Endothelial cell of umbilical vein (primary cell): ENCODE measurements at regions not wholly inside any gene's neighbourhood (a gene's known extent, or its start where the extent isn't known, plus 50 kb on each side); places are given as distances from the start of the nearest gene placed in this dataset.

ENCODE experiments used
- BruUV-seq: library from RNA; stranded (reverse); fragments of 400-500 nt; replicated peaks from 2 replicates; lab custom pipeline; 2021; lab: Mats Ljungman, UMichigan
- CTCF ChIA-PET: fragments of 300-600, 350-600 bp; sonication (Branson Sonifier 250); formaldehyde crosslinking; loops from one replicate; lab custom pipeline; 2021; ENCODE audit warnings: antibody characterized with exemption, inconsistent platforms; lab: Charles Lee
- POLR2A ChIA-PET: fragments of 300-600, 350-600 bp; sonication (Branson Sonifier 250); formaldehyde crosslinking; loops from one replicate; lab custom pipeline; 2021; ENCODE audit warnings: antibody characterized with exemption, inconsistent platforms; lab: Charles Lee
- DNase-seq: peaks from one replicate; pipeline ENCODE4 v3.0.0-alpha.2; 2011; ENCODE audit warnings: low read depth, low spot score
- FAIRE-seq: peaks from 2 replicates; lab custom pipeline; 2011; peaks lifted over from hg19 to GRCh38; lab: Jason Lieb, UNC
- H2AFZ ChIP-seq: 2 replicates; pipeline ENCODE4 v1.6.0; 2012; ENCODE audit warnings: low read depth, low read length, control low read depth, inconsistent platforms
- H3K27ac ChIP-seq: 2 replicates; pipeline ENCODE4 v1.5.1; 2011; ENCODE audit warnings: low read depth, mild to moderate bottlenecking, control low read depth, low read length, moderate library complexity; ENCODE audit not compliant: insufficient read depth
- H3K27me3 ChIP-seq, 2 experiments: 2 replicates each; pipeline versions ENCODE4 v1.6.0 to v1.6.1; 2011; ENCODE audit warnings: low read length in 2 of 2, mixed read lengths in 1 of 2; ENCODE audit not compliant: control insufficient read depth in 2 of 2, insufficient read depth in 2 of 2
- H3K36me3 ChIP-seq, 2 experiments: 2 replicates in 1 of 2; 3 replicates in 1 of 2; pipeline ENCODE4 v1.5.1; 2011; ENCODE audit warnings: low read length in 2 of 2, mild to moderate bottlenecking in 1 of 2, moderate library complexity in 1 of 2; ENCODE audit not compliant: control insufficient read depth in 2 of 2, insufficient read depth in 2 of 2; ENCODE audit errors: extremely low read depth in 1 of 2
- H3K4me1 ChIP-seq: 3 replicates; pipeline ENCODE4 v1.5.1; 2011; ENCODE audit warnings: mild to moderate bottlenecking, low read length; ENCODE audit not compliant: control insufficient read depth, insufficient read depth; ENCODE audit errors: extremely low read depth
- H3K4me2 ChIP-seq: 2 replicates; pipeline ENCODE4 v1.6.1; 2011; ENCODE audit warnings: low read length, control low read depth, mixed read lengths; ENCODE audit not compliant: insufficient read depth
- H3K4me3 ChIP-seq, 3 experiments: fragments of 200-600 bp in 1 of 3; sonication (generic), shearing (Covaris generic) in 1 of 3; replicated peaks in 1 of 3; 2 replicates each; pipeline ENCODE4 v1.5.1; 2011 to 2016; ENCODE audit warnings: control low read depth in 3 of 3, low read length in 3 of 3, mild to moderate bottlenecking in 2 of 3, inconsistent platforms in 1 of 3, low read depth in 1 of 3, moderate library complexity in 1 of 3; ENCODE audit not compliant: insufficient read depth in 1 of 3
- H3K79me2 ChIP-seq: 2 replicates; pipeline ENCODE4 v1.6.0; 2012; ENCODE audit warnings: low read length, inconsistent platforms; ENCODE audit not compliant: control insufficient read depth, insufficient read depth
- H3K9ac ChIP-seq: replicated peaks from 2 replicates; pipeline ENCODE3; 2011; ENCODE audit warnings: low read length, control low read depth; ENCODE audit not compliant: insufficient read depth; ENCODE audit errors: extremely low read depth
- H3K9me1 ChIP-seq: replicated peaks from 3 replicates; pipeline ENCODE4 v1.6.0; 2011; ENCODE audit warnings: mild to moderate bottlenecking, low read length; ENCODE audit not compliant: control insufficient read depth, insufficient read depth; ENCODE audit errors: extremely low read depth
- H3K9me3 ChIP-seq: replicated peaks from 2 replicates; pipeline ENCODE4 v1.5.1; 2012; ENCODE audit warnings: low read length, inconsistent platforms; ENCODE audit not compliant: control insufficient read depth, insufficient read depth
- H4K20me1 ChIP-seq: replicated peaks from 2 replicates; pipeline ENCODE3; 2011; ENCODE audit warnings: mild to moderate bottlenecking, low read length; ENCODE audit not compliant: control insufficient read depth, insufficient read depth; ENCODE audit errors: extremely low read depth
- EZH2 ChIP-seq: IDR thresholded peaks from 2 replicates; pipeline ENCODE4 v1.6.1; 2012; ENCODE audit warnings: borderline replicate concordance, low read depth, mild to moderate bottlenecking, moderate library complexity, low read length, inconsistent platforms; ENCODE audit not compliant: severe bottlenecking
- FOS ChIP-seq: IDR thresholded peaks from 2 replicates; pipeline ENCODE4 v1.6.1; 2011; ENCODE audit warnings: mild to moderate bottlenecking, low read length, moderate library complexity, borderline replicate concordance; ENCODE audit not compliant: insufficient read depth
- GATA2 ChIP-seq: IDR thresholded peaks from 2 replicates; pipeline ENCODE4 v1.7.0; 2011; ENCODE audit warnings: low read depth, mild to moderate bottlenecking, moderate library complexity, mixed read lengths, low read length; ENCODE audit not compliant: insufficient read length, insufficient read depth
- JUN ChIP-seq: IDR thresholded peaks from 2 replicates; pipeline ENCODE4 v1.6.1; 2011; ENCODE audit warnings: borderline replicate concordance, low read depth; ENCODE audit not compliant: insufficient read length, insufficient read depth
- MYC ChIP-seq: IDR thresholded peaks from one replicate; pipeline ENCODE4 v1.6.1; 2011; ENCODE audit warnings: mild to moderate bottlenecking, low read depth, low read length
- POLR2A ChIP-seq: IDR thresholded peaks from 2 replicates; pipeline ENCODE4 v1.6.1; 2012; ENCODE audit warnings: low read depth, mild to moderate bottlenecking, control low read depth, low read length
- POLR2AphosphoS5 ChIP-seq: IDR thresholded peaks from 2 replicates; pipeline ENCODE4 v1.6.1; 2012; ENCODE audit warnings: low read depth, mild to moderate bottlenecking, control low read depth, low read length, moderate library complexity; ENCODE audit not compliant: insufficient read depth
- dilution Hi-C: fragments of 300-500 bp; cut with MboI; formaldehyde crosslinking; loops from one replicate; pipeline ENCODE4 v1.15.0; 2019; ENCODE audit warnings: low sequenced_read_pairs; ENCODE audit not compliant: extremely low pct_ligation_motif_present
- intact Hi-C: fragments of 100-400 bp; cut with micrococcal nuclease; formaldehyde crosslinking; loops from one replicate; pipeline ENCODE4 v1.10.0; 2022
- TF ChIP-seq, protein P1 (sequence below): IDR thresholded peaks from 2 replicates; pipeline ENCODE4 v1.6.1; 2011; ENCODE audit not compliant: insufficient read depth, insufficient read length
- TF ChIP-seq, protein P2 (sequence below), 2 donors: IDR thresholded peaks; 1 replicate in 1 of 2; 2 replicates in 1 of 2; pipeline ENCODE4 v1.5.1; 2011; ENCODE audit warnings: low read length in 2 of 2, mild to moderate bottlenecking in 2 of 2, moderate library complexity in 2 of 2, control low read depth in 1 of 2, inconsistent platforms in 1 of 2, low read depth in 1 of 2; ENCODE audit not compliant: insufficient read depth in 1 of 2; ENCODE audit errors: extremely low read depth in 1 of 2

DNA sequence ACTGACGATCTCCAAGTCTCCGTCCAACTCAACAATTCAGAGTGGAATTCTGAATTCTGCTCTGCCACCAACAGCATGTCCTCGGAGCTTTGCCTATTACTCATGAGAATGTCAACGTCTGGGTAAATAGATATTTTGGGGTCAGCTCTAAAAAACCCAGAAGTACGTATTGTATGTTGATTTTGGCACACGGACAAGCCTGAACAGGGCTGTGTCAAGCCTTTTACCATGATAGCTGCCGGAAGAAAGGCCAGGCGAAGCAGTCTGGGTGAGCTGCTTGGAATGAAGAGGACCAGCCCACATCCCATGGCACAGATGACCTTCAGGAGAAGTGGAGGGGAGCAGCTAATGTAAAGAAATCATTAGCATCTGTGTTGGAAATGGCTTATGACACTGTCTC is 88.0 kb upstream of the JAG1 start:
- no peak overlapping the region for H3K4me3 ChIP-seq
- ChIA-PET CTCF (interaction anchor here (1.0 to 2.1 kb wide), 5 partner anchors 19 to 505 kb away, joined by 3 to 9 read pairs (median 4); no protein-coding TSS in a partner anchor), POLR2A (no interaction called here)
- H4K20me1 ChIP-seq = no peaks in the 10 kb centered on the region
- TF ChIP-seq GATA2 (peak; percentile 89), POLR2AphosphoS5 (peak; percentile 81), FOS (peak; percentile 67)
- TF ChIP-seq, protein P1, sequence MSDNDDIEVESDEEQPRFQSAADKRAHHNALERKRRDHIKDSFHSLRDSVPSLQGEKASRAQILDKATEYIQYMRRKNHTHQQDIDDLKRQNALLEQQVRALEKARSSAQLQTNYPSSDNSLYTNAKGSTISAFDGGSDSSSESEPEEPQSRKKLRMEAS = no peak
- peak overlapping the region; percentile 78 for H3K27ac ChIP-seq
- peak overlapping the region; percentile 14 for H2AFZ ChIP-seq
- peaks cover 41% of the 10 kb centered on the region for H3K4me1 ChIP-seq
- H3K36me3 ChIP-seq = no peaks in the 10 kb centered on the region
- DNase-seq (peak; percentile 76), FAIRE-seq (peak; percentile 68)
- dilution Hi-C loops (no loop called here), intact Hi-C loops (loop anchor here (2.0 to 10.0 kb wide), 5 partner anchors 91 to 505 kb away; no protein-coding TSS in a partner anchor)
- no peaks in the 10 kb centered on the region for H3K27me3 ChIP-seq
- no peaks in the 10 kb centered on the region for H3K9me1 ChIP-seq
- BruUV-seq = no TSS peak
- H3K4me2 ChIP-seq = peak overlapping the region; percentile 48
- H3K9me3 ChIP-seq = peaks cover 2% of the 10 kb centered on the region
- H3K9ac ChIP-seq = no peak overlapping the region
- H3K79me2 ChIP-seq = no peaks in the 10 kb centered on the region

DNA sequence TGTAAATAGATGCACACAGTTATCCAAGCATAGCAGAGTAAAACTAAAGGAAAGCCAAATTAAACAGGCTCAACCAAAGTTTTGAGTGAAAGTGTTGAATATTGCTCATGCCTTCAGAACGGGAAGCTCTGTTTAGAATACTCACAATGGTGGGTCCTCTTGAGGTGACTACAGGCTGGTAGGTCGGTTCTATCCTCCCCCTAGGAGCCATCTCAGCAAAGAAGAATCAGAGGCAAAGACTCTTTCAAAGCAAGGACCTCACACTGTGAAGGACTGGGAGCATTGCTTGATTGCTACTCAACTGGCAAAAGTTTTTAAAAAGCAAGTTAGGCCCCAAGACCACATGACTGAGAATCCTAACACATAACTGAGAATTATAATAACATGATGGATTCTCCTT is 88.4 kb upstream of the JAG1 start:
- DNase-seq = no peak
- Histone ChIP-seq H3K4me1 (peaks cover 41% of the 10 kb centered on the region), H3K9me3 (peaks cover 2% of the 10 kb centered on the region), H3K27ac (peak overlapping the region; percentile 78), H3K79me2 (no peaks in the 10 kb centered on the region), H3K4me2 (peak overlapping the region; percentile 48), H3K4me3 (no peak overlapping the region), H2AFZ (peak overlapping the region; percentile 14), H4K20me1 (no peaks in the 10 kb centered on the region), H3K36me3 (no peaks in the 10 kb centered on the region), H3K27me3 (no peaks in the 10 kb centered on the region), H3K9ac (no peak overlapping the region), H3K9me1 (no peaks in the 10 kb centered on the region)
- no TSS peak for BruUV-seq
- FAIRE-seq = no peak
- ChIA-PET CTCF (interaction anchor here (1.3 to 2.1 kb wide), 4 partner anchors 40 to 504 kb away, joined by 3 to 9 read pairs (median 4); no protein-coding TSS in a partner anchor), POLR2A (no interaction called here)
- dilution Hi-C loops (no loop called here), intact Hi-C loops (loop anchor here (10.0 kb wide), 2 partner anchors 207 to 443 kb away; no protein-coding TSS in a partner anchor)
- no peak for TF ChIP-seq POLR2AphosphoS5
- no peak for TF ChIP-seq GATA2
- no peak for TF ChIP-seq MYC
- TF ChIP-seq, protein P2, sequence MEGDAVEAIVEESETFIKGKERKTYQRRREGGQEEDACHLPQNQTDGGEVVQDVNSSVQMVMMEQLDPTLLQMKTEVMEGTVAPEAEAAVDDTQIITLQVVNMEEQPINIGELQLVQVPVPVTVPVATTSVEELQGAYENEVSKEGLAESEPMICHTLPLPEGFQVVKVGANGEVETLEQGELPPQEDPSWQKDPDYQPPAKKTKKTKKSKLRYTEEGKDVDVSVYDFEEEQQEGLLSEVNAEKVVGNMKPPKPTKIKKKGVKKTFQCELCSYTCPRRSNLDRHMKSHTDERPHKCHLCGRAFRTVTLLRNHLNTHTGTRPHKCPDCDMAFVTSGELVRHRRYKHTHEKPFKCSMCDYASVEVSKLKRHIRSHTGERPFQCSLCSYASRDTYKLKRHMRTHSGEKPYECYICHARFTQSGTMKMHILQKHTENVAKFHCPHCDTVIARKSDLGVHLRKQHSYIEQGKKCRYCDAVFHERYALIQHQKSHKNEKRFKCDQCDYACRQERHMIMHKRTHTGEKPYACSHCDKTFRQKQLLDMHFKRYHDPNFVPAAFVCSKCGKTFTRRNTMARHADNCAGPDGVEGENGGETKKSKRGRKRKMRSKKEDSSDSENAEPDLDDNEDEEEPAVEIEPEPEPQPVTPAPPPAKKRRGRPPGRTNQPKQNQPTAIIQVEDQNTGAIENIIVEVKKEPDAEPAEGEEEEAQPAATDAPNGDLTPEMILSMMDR (IDR thresholded peaks at IDR 0.05; ENCODE audit: extremely low read depth in 1 of 2, insufficient read depth in 1 of 2, low read depth in 1 of 2, low read length in 2 of 2) = no peak
- no peak for TF ChIP-seq POLR2A
- no peak for TF ChIP-seq EZH2
- TF ChIP-seq, protein P1 = no peak
- TF ChIP-seq JUN = no peak
- no peak for TF ChIP-seq FOS
